ENCODE measurements at regions not wholly inside any gene's neighbourhood (a gene's known extent, or its start where the extent isn't known, plus 50 kb on each side); places are given as distances from the start of the nearest gene placed in this dataset.

GRCh38 chr2:42920446-42921146 is 128.2 kb upstream of the HAAO start:
- TF ChIP-seq POLR2AphosphoS5 (IDR thresholded peaks at IDR 0.05; ENCODE audit: low read depth) (no peak), CTCF (conservative IDR thresholded peaks at IDR 0.05; ENCODE audit: low read depth in 2 of 2) (no peak), STAT1 (IDR thresholded peaks at IDR 0.05; ENCODE audit: unreplicated experiment) (no peak), REST (IDR thresholded peaks at IDR 0.05; ENCODE audit: unreplicated experiment) (no peak), ETS1 (IDR thresholded peaks at IDR 0.05) (no peak), EZH2 (IDR thresholded peaks at IDR 0.05; ENCODE audit: low read depth, unreplicated experiment) (no peak), ZNF114 (CRISPR knock-in tag; IDR thresholded peaks at IDR 0.05) (no peak)

Data from GM23338 (cell line).